ENCODE measurements at regions not wholly inside any gene's neighbourhood (a gene's known extent, or its start where the extent isn't known, plus 50 kb on each side); places are given as distances from the start of the nearest gene placed in this dataset.

DNA sequence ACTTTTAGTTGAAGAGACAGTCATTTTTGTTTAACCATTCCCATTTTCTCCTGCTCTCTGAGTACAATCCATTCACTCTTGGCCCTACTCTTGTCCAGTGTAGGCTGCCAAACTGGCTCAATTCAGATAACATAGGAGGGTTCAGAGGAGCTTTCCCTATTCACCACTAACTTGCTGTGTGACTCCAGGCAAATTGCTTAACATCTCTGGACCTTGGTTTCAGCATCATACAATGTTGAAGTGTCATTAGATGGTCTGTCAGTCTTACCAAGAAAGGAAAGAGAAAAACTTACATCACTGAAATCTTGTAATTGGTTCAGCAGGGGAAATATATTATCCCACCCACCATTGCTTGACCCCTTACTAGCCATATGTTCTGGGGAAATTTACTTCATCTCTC is 171.4 kb upstream of the MCHR2 start:
- Histone ChIP-seq H2BK5ac (ENCODE audit: low read length) (no peak overlapping the region), H3K27ac (replicated peaks; ENCODE audit: low read length) (no peak overlapping the region), H3K9ac (ENCODE audit: low read depth, low read length, poor library complexity) (no peak overlapping the region), H4K8ac (ENCODE audit: low read depth, low read length) (no peak overlapping the region), H2AK5ac (ENCODE audit: low read depth, low read length) (no peak overlapping the region), H3K79me1 (ENCODE audit: low read depth, low read length) (no peaks in the 10 kb centered on the region), H3K4me3 (ENCODE audit: low read length in 2 of 2) (no peak overlapping the region), H3K27me3 (ENCODE audit: control insufficient read depth in 3 of 3, insufficient read depth in 3 of 3, low read depth in 1 of 3, low read length in 3 of 3) (peaks cover 0 to 10% (median 0%) of the 10 kb centered on the region in 3 experiments), H4K91ac (ENCODE audit: low read depth, low read length, poor library complexity) (no peak overlapping the region), H2BK15ac (ENCODE audit: low read length) (no peak overlapping the region), H3K4me2 (ENCODE audit: insufficient read depth, low read length, poor library complexity, severe bottlenecking) (no peak overlapping the region), H3K14ac (ENCODE audit: low read length) (no peak overlapping the region), H2AFZ (ENCODE audit: low read length) (no peak overlapping the region), H2BK12ac (ENCODE audit: low read length) (no peak overlapping the region), H3K4ac (ENCODE audit: low read length) (no peak overlapping the region), H3K18ac (ENCODE audit: low read length) (no peak overlapping the region), H3K9me3 (replicated peaks in 1 of 2; ENCODE audit: control insufficient read depth in 2 of 2, insufficient read depth in 1 of 2, low read depth in 1 of 2, low read length in 2 of 2) (no peaks in the 10 kb centered on the region), H3K23ac (ENCODE audit: low read depth, low read length, poor library complexity) (no peak overlapping the region), H2BK120ac (ENCODE audit: low read depth, low read length) (no peak overlapping the region), H3K4me1 (ENCODE audit: control insufficient read depth in 2 of 2, insufficient read depth in 1 of 2, low read depth in 1 of 2, low read length in 2 of 2) (peaks cover 0 to 7% of the 10 kb centered on the region in 2 donors), H3K36me3 (replicated peaks in 1 of 2; ENCODE audit: control insufficient read depth in 2 of 2, insufficient read depth in 2 of 2, low read length in 2 of 2) (no peaks in the 10 kb centered on the region)
- no peak for DNase-seq (ENCODE audit: low spot score)

- no peak for DNase-seq (ENCODE audit: low spot score)
- no peak overlapping the region for H3K18ac ChIP-seq (ENCODE audit: low read length)
- peaks cover 0 to 5% (median 0%) of the 10 kb centered on the region in 3 experiments for H3K27me3 ChIP-seq (ENCODE audit: control insufficient read depth in 3 of 3, insufficient read depth in 3 of 3, low read depth in 1 of 3, low read length in 3 of 3)
- H3K4ac ChIP-seq (ENCODE audit: low read length): no peak overlapping the region
- no peak overlapping the region for H3K23ac ChIP-seq (ENCODE audit: low read depth, low read length, poor library complexity)
- no CpG with 5 or more reads among the region's 5 CpGs for WGBS, 2 donors (ENCODE audit: extremely low coverage in 2 of 2, insufficient read length in 2 of 2, insufficient replicate concordance in 1 of 2)
- H3K9me3 ChIP-seq (replicated peaks in 1 of 2; ENCODE audit: control insufficient read depth in 2 of 2, insufficient read depth in 1 of 2, low read depth in 1 of 2, low read length in 2 of 2): no peaks in the 10 kb centered on the region
- no peak overlapping the region for H2BK5ac ChIP-seq (ENCODE audit: low read length)
- H3K36me3 ChIP-seq (replicated peaks in 1 of 2; ENCODE audit: control insufficient read depth in 2 of 2, insufficient read depth in 2 of 2, low read length in 2 of 2): no peaks in the 10 kb centered on the region
- no peak overlapping the region for H3K14ac ChIP-seq (ENCODE audit: low read length)
- no peak overlapping the region for H4K91ac ChIP-seq (ENCODE audit: low read depth, low read length, poor library complexity)
- H3K27ac ChIP-seq (replicated peaks; ENCODE audit: low read length): no peak overlapping the region
- no peak overlapping the region for H2AK5ac ChIP-seq (ENCODE audit: low read depth, low read length)
- no peak overlapping the region for H2BK15ac ChIP-seq (ENCODE audit: low read length)
- no peak overlapping the region for H2BK120ac ChIP-seq (ENCODE audit: low read depth, low read length)
- no peak overlapping the region for H3K9ac ChIP-seq (ENCODE audit: low read depth, low read length, poor library complexity)
- no peak overlapping the region for H2BK12ac ChIP-seq (ENCODE audit: low read length)
- H2AFZ ChIP-seq (ENCODE audit: low read length): no peak overlapping the region
- H3K4me1 ChIP-seq (ENCODE audit: control insufficient read depth in 2 of 2, insufficient read depth in 1 of 2, low read depth in 1 of 2, low read length in 2 of 2): peaks cover 0 to 6% of the 10 kb centered on the region in 2 donors
- no peak overlapping the region for H3K4me2 ChIP-seq (ENCODE audit: insufficient read depth, low read length, poor library complexity, severe bottlenecking)
- H4K8ac ChIP-seq (ENCODE audit: low read depth, low read length): no peak overlapping the region
- H3K79me1 ChIP-seq (ENCODE audit: low read depth, low read length): no peaks in the 10 kb centered on the region
- no peak overlapping the region for H3K4me3 ChIP-seq (ENCODE audit: low read length in 2 of 2)
These were observed 169.0 kb upstream of the MCHR2 start for GRCh38 chr6:100163035-100163434.

DNA sequence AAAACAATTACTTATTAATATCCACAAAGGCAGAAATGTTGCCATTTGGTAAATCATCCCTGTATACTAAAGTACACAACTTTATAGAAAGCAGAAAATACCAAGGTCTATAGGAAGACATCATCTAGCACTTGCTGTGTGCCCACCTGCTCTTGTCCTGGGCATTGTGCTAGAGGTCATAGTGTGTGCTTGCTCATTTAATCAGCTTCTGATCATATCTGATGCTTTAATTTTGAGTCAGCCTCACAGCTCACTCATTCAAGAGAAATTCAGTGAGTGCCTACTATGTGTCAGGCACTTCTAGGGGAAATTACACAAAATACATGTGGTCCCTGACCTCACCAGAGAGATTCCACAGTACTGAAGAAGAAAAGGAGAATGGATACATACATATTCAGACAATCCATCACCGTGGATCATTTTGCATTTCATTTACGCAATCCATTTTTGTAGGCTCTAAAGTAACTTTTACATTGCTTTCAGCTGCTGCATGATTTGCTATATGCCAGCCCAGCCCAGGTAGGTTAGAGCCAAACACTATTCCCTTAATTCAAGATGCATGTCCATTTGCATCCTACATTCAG is 167.9 kb upstream of the MCHR2 start:
- H2BK15ac ChIP-seq (ENCODE audit: low read length): no peak overlapping the region
- H3K4me3 ChIP-seq (ENCODE audit: low read length in 2 of 2): no peak overlapping the region
- H3K4me2 ChIP-seq (ENCODE audit: insufficient read depth, low read length, poor library complexity, severe bottlenecking): no peak overlapping the region
- no peak overlapping the region for H3K27ac ChIP-seq (replicated peaks; ENCODE audit: low read length)
- no peak overlapping the region for H4K91ac ChIP-seq (ENCODE audit: low read depth, low read length, poor library complexity)
- no peak for DNase-seq (ENCODE audit: low spot score)
- peak overlapping the region; percentile 31 for H3K14ac ChIP-seq (ENCODE audit: low read length)
- H3K9ac ChIP-seq (ENCODE audit: low read depth, low read length, poor library complexity): no peak overlapping the region
- no peaks in the 10 kb centered on the region for H3K9me3 ChIP-seq (replicated peaks in 1 of 2; ENCODE audit: control insufficient read depth in 2 of 2, insufficient read depth in 1 of 2, low read depth in 1 of 2, low read length in 2 of 2)
- H3K23ac ChIP-seq (ENCODE audit: low read depth, low read length, poor library complexity): no peak overlapping the region
- H2BK120ac ChIP-seq (ENCODE audit: low read depth, low read length): no peak overlapping the region
- no peak overlapping the region for H2BK5ac ChIP-seq (ENCODE audit: low read length)
- H4K8ac ChIP-seq (ENCODE audit: low read depth, low read length): no peak overlapping the region
- H2AFZ ChIP-seq (ENCODE audit: low read length): no peak overlapping the region
- no peaks in the 10 kb centered on the region for H3K36me3 ChIP-seq (replicated peaks in 1 of 2; ENCODE audit: control insufficient read depth in 2 of 2, insufficient read depth in 2 of 2, low read length in 2 of 2)
- peaks cover 0 to 5% of the 10 kb centered on the region in 2 donors for H3K4me1 ChIP-seq (ENCODE audit: control insufficient read depth in 2 of 2, insufficient read depth in 1 of 2, low read depth in 1 of 2, low read length in 2 of 2)
- H2BK12ac ChIP-seq (ENCODE audit: low read length): no peak overlapping the region
- WGBS, 2 donors (ENCODE audit: extremely low coverage in 2 of 2, insufficient read length in 2 of 2, insufficient replicate concordance in 1 of 2): no CpG with 5 or more reads among the region's 2 CpGs
- peaks cover 0 to 5% (median 0%) of the 10 kb centered on the region in 3 experiments for H3K27me3 ChIP-seq (ENCODE audit: control insufficient read depth in 3 of 3, insufficient read depth in 3 of 3, low read depth in 1 of 3, low read length in 3 of 3)
- H3K18ac ChIP-seq (ENCODE audit: low read length): no peak overlapping the region
- H3K79me1 ChIP-seq (ENCODE audit: low read depth, low read length): no peaks in the 10 kb centered on the region
- H2AK5ac ChIP-seq (ENCODE audit: low read depth, low read length): no peak overlapping the region
- H3K4ac ChIP-seq (ENCODE audit: low read length): no peak overlapping the region

DNA sequence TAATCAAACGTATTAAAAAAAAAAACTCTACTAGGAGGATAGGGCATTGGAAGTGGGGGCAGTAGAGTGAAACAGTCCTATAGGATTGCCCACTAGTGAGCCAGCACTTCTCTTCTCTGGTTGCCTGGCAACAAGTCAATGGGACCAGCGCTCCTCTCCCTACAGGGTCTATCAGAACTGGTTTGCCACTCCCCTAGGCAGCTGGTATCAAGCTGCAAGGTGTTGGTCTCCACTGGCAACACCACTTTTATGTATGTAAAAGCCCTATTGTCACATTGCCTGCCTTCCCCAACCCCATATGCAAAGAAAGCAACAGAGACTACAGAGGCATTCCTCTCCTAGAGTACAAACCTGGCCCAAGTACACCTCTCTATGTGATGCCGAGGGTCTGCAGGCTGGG is 166.9 kb upstream of the MCHR2 start:
- Histone ChIP-seq H3K9me3 (replicated peaks in 1 of 2; ENCODE audit: control insufficient read depth in 2 of 2, insufficient read depth in 1 of 2, low read depth in 1 of 2, low read length in 2 of 2) (no peaks in the 10 kb centered on the region), H3K27ac (replicated peaks; ENCODE audit: low read length) (no peak overlapping the region)

More for the DNA sequence above, 166.9 kb upstream of the MCHR2 start:
- no peak overlapping the region for H2AFZ ChIP-seq (ENCODE audit: low read length)
- peaks cover 0 to 5% (median 0%) of the 10 kb centered on the region in 3 experiments for H3K27me3 ChIP-seq (ENCODE audit: control insufficient read depth in 3 of 3, insufficient read depth in 3 of 3, low read depth in 1 of 3, low read length in 3 of 3)
- H4K8ac ChIP-seq (ENCODE audit: low read depth, low read length): no peak overlapping the region
- H2BK5ac ChIP-seq (ENCODE audit: low read length): no peak overlapping the region
- H3K4me3 ChIP-seq (ENCODE audit: low read length in 2 of 2): no peak overlapping the region
- no peaks in the 10 kb centered on the region for H3K36me3 ChIP-seq (replicated peaks in 1 of 2; ENCODE audit: control insufficient read depth in 2 of 2, insufficient read depth in 2 of 2, low read length in 2 of 2)
- no CpG with 5 or more reads among the region's 3 CpGs for WGBS, 2 donors (ENCODE audit: extremely low coverage in 2 of 2, insufficient read length in 2 of 2, insufficient replicate concordance in 1 of 2)
- no peak overlapping the region for H2AK5ac ChIP-seq (ENCODE audit: low read depth, low read length)
- H4K91ac ChIP-seq (ENCODE audit: low read depth, low read length, poor library complexity): no peak overlapping the region
- H2BK12ac ChIP-seq (ENCODE audit: low read length): no peak overlapping the region
- H3K9ac ChIP-seq (ENCODE audit: low read depth, low read length, poor library complexity): no peak overlapping the region
- no peak overlapping the region for H3K14ac ChIP-seq (ENCODE audit: low read length)
- H2BK120ac ChIP-seq (ENCODE audit: low read depth, low read length): no peak overlapping the region
- H3K23ac ChIP-seq (ENCODE audit: low read depth, low read length, poor library complexity): no peak overlapping the region
- H3K79me1 ChIP-seq (ENCODE audit: low read depth, low read length): no peaks in the 10 kb centered on the region
- no peak overlapping the region for H3K4me2 ChIP-seq (ENCODE audit: insufficient read depth, low read length, poor library complexity, severe bottlenecking)
- no peak for DNase-seq (ENCODE audit: low spot score)
- no peak overlapping the region for H3K18ac ChIP-seq (ENCODE audit: low read length)
- H2BK15ac ChIP-seq (ENCODE audit: low read length): no peak overlapping the region
- peaks cover 0 to 5% of the 10 kb centered on the region in 2 donors for H3K4me1 ChIP-seq (ENCODE audit: control insufficient read depth in 2 of 2, insufficient read depth in 1 of 2, low read depth in 1 of 2, low read length in 2 of 2)
- H3K4ac ChIP-seq (ENCODE audit: low read length): peak overlapping the region; percentile 53

All from neuronal stem cell (in vitro differentiated cells).